ENCODE measurements at regions not wholly inside any gene's neighbourhood (a gene's known extent, or its start where the extent isn't known, plus 50 kb on each side); places are given as distances from the start of the nearest gene placed in this dataset.

DNA sequence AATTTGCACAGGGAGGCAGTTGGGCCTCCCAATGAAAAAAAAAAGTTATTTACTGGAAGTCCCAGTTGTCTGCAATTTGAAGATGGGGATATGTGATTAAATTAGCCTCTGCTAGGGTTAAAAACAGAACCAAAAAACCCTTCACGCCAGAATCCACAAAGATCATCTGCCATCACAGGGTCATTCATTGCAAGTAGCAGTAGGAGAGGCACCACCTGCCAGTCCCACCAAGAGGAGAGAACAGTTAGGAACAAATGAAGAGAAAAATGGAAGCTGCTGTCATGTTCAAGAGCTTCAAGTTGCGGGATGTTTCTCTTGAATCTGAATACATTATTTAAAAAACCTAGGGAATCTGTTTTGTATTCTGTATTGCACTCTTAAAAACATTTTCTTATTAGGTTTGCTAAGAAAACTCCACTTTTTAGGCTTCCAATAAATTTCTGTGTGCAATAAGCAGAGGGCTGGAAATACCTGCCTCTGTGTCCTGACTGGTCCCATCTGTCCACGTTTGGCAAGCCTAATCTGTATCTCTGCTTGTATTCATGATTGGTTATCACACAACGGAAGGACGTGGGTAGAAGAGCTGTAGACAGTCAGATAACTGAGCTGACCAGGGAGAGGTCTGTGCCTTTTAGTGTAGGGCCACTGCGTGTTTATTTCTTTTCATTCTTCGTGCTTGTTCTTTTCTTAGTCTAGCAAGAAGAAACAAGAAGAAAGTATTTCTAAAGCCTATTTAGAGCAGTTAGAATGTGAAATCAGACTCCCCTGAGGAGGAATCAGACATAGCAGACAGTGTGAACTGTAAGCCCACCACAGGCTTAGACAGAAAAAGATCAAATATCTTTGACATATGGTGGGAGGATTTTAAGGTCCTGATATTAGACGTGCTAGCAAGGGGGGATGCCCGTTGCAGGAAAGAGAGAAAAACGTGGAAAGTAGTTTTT lies 630.6 kb upstream of the SEMA6A start:
- Mint-ChIP-seq H3K27ac (ENCODE audit: unreplicated experiment) (no peak overlapping the region), H3K36me3 (ENCODE audit: low read depth) (no peaks in the 10 kb centered on the region), H3K4me3 (no peak overlapping the region), H3K9me3 (peaks cover 8% of the 10 kb centered on the region), H3K27me3 (ENCODE audit: low read depth) (no peaks in the 10 kb centered on the region), H3K4me1 (peaks cover 11% of the 10 kb centered on the region)
- no peak for DNase-seq (ENCODE audit: low read depth, low spot score)
- TF ChIP-seq, protein P1, sequence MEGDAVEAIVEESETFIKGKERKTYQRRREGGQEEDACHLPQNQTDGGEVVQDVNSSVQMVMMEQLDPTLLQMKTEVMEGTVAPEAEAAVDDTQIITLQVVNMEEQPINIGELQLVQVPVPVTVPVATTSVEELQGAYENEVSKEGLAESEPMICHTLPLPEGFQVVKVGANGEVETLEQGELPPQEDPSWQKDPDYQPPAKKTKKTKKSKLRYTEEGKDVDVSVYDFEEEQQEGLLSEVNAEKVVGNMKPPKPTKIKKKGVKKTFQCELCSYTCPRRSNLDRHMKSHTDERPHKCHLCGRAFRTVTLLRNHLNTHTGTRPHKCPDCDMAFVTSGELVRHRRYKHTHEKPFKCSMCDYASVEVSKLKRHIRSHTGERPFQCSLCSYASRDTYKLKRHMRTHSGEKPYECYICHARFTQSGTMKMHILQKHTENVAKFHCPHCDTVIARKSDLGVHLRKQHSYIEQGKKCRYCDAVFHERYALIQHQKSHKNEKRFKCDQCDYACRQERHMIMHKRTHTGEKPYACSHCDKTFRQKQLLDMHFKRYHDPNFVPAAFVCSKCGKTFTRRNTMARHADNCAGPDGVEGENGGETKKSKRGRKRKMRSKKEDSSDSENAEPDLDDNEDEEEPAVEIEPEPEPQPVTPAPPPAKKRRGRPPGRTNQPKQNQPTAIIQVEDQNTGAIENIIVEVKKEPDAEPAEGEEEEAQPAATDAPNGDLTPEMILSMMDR (conservative IDR thresholded peaks at IDR 0.05) = no peak

DNA sequence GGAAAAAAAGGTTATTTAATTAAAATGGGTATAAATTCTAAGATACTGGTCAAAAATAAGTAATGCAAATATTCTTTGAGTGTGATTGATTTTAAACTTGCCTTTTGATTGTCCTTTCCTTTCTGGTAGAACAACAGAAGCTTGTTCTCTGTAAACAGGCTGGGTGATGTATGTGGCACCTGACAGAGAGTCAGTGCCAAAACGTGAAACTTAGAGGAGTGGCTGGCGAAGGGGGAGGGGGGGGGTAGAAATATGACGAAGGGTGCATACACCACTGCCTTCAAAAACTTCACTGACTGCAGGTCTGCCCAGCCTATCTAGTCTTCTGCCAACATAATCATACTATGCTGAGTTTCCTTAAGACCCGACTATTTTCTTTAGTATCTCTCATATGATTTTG lies 629.8 kb upstream of the SEMA6A start:
- no peaks in the 10 kb centered on the region for H3K27me3 Mint-ChIP-seq (ENCODE audit: low read depth)
- TF ChIP-seq, protein P1 (conservative IDR thresholded peaks at IDR 0.05) = no peak
- H3K36me3 Mint-ChIP-seq (ENCODE audit: low read depth) = no peaks in the 10 kb centered on the region
- H3K9me3 Mint-ChIP-seq = peaks cover 1% of the 10 kb centered on the region
- no peak for DNase-seq (ENCODE audit: low read depth, low spot score)
- H3K4me3 Mint-ChIP-seq = no peak overlapping the region
- peaks cover 11% of the 10 kb centered on the region for H3K4me1 Mint-ChIP-seq
- no peak overlapping the region for H3K27ac Mint-ChIP-seq (ENCODE audit: unreplicated experiment)

GRCh38 chr5:117203584-117203983 lies 629.0 kb upstream of the SEMA6A start:
- TF ChIP-seq, protein P1 (conservative IDR thresholded peaks at IDR 0.05) = no peak
- H3K27ac Mint-ChIP-seq (ENCODE audit: unreplicated experiment) = no peak overlapping the region
- no peaks in the 10 kb centered on the region for H3K27me3 Mint-ChIP-seq (ENCODE audit: low read depth)
- H3K9me3 Mint-ChIP-seq = no peaks in the 10 kb centered on the region
- H3K36me3 Mint-ChIP-seq (ENCODE audit: low read depth) = no peaks in the 10 kb centered on the region
- no peak for DNase-seq (ENCODE audit: low read depth, low spot score)
- no peak overlapping the region for H3K4me3 Mint-ChIP-seq
- peaks cover 11% of the 10 kb centered on the region for H3K4me1 Mint-ChIP-seq

DNA sequence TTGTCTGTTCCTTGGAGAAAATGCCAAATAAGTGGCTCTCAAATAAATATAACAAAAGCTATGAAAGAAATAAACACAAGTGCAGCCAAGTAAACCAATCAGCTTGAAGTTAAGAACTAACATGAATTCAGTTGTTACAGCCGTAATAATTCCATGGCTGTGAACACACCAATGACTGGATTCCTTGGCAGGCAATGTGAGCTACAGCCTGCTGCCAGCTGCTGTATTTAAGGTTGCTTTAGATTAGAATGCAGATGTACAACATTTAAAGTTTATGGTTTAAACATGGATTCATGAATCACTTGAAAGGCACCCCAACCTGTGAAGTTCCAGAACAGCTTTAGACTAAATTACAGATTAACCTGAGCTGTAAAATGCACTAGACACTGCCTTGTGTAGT lies 626.4 kb upstream of the SEMA6A start:
- H3K27me3 Mint-ChIP-seq (ENCODE audit: low read depth) = no peaks in the 10 kb centered on the region
- TF ChIP-seq, protein P1 (conservative IDR thresholded peaks at IDR 0.05) = no peak
- peaks cover 11% of the 10 kb centered on the region for H3K4me1 Mint-ChIP-seq
- H3K9me3 Mint-ChIP-seq = peaks cover 2% of the 10 kb centered on the region
- no peak overlapping the region for H3K4me3 Mint-ChIP-seq
- no peaks in the 10 kb centered on the region for H3K36me3 Mint-ChIP-seq (ENCODE audit: low read depth)
- no peak overlapping the region for H3K27ac Mint-ChIP-seq (ENCODE audit: unreplicated experiment)
- DNase-seq (ENCODE audit: low read depth, low spot score) = no peak

GRCh38 chr5:117195076-117195475 lies 620.5 kb upstream of the SEMA6A start:
- DNase-seq (ENCODE audit: low read depth, low spot score) = no peak
- TF ChIP-seq, protein P1 (conservative IDR thresholded peaks at IDR 0.05) = no peak

More at GRCh38 chr5:117195076-117195475, 620.5 kb upstream of the SEMA6A start:
- H3K9me3 Mint-ChIP-seq = peaks cover 2% of the 10 kb centered on the region
- H3K27me3 Mint-ChIP-seq (ENCODE audit: low read depth) = no peaks in the 10 kb centered on the region
- H3K27ac Mint-ChIP-seq (ENCODE audit: unreplicated experiment) = no peak overlapping the region
- H3K4me3 Mint-ChIP-seq = no peak overlapping the region
- no peaks in the 10 kb centered on the region for H3K4me1 Mint-ChIP-seq
- no peaks in the 10 kb centered on the region for H3K36me3 Mint-ChIP-seq (ENCODE audit: low read depth)

Data from neural crest cell (in vitro differentiated cells).